ENCODE measurements at regions not wholly inside any gene's neighbourhood (a gene's known extent, or its start where the extent isn't known, plus 50 kb on each side); places are given as distances from the start of the nearest gene placed in this dataset.

- DNase-seq: no peak
These were observed 403.4 kb downstream of the MATN1 start for GRCh38 chr1:30319765-30320580.

GRCh38 chr1:30318864-30319718 is 404.3 kb downstream of the MATN1 start:
- no peak for DNase-seq

- DNase-seq: no peak
These were observed 405.0 kb downstream of the MATN1 start for GRCh38 chr1:30318413-30318812.

- no peak for DNase-seq
These were observed 405.5 kb downstream of the MATN1 start for GRCh38 chr1:30317921-30318320.

GRCh38 chr1:30316056-30316455 is 407.3 kb downstream of the MATN1 start:
- no peak for DNase-seq

- peak; percentile 2 to 27 (median 20) for DNase-seq
These were observed 408.0 kb downstream of the MATN1 start for GRCh38 chr1:30315185-30315960.

- no peak for DNase-seq
These were observed 408.8 kb downstream of the MATN1 start for GRCh38 chr1:30314591-30314990.

GRCh38 chr1:30313584-30313983 is 409.8 kb downstream of the MATN1 start:
- DNase-seq: no peak

- DNase-seq: no peak
These were observed 410.2 kb downstream of the MATN1 start for GRCh38 chr1:30313176-30313575.

- no peak for DNase-seq
These were observed 411.2 kb downstream of the MATN1 start for GRCh38 chr1:30312226-30312625.

- DNase-seq: no peak
These were observed 411.6 kb downstream of the MATN1 start for GRCh38 chr1:30311749-30312148.

- DNase-seq: no peak
These were observed 412.2 kb downstream of the MATN1 start for GRCh38 chr1:30310966-30311742.

GRCh38 chr1:30307182-30307581 is 416.2 kb downstream of the MATN1 start:
- no peak for DNase-seq

- no peak for DNase-seq
These were observed 417.9 kb downstream of the MATN1 start for GRCh38 chr1:30305519-30305918.

- DNase-seq: no peak
These were observed 418.3 kb downstream of the MATN1 start for GRCh38 chr1:30305061-30305460.

- DNase-seq: no peak
These were observed 419.3 kb downstream of the MATN1 start for GRCh38 chr1:30304080-30304479.

GRCh38 chr1:30303387-30303786 is 420.0 kb downstream of the MATN1 start:
- no peak for DNase-seq

- DNase-seq: no peak
These were observed 420.5 kb downstream of the MATN1 start for GRCh38 chr1:30302858-30303257.

- no peak for DNase-seq
These were observed 422.7 kb downstream of the MATN1 start for GRCh38 chr1:30300669-30301068.

- DNase-seq: no peak
These were observed 424.0 kb downstream of the MATN1 start for GRCh38 chr1:30299393-30299792.

- no peak for DNase-seq
These were observed 427.7 kb downstream of the MATN1 start for GRCh38 chr1:30295674-30296073.
